SK-N-SH (cell line): ENCODE measurements at regions not wholly inside any gene's neighbourhood (a gene's known extent, or its start where the extent isn't known, plus 50 kb on each side); places are given as distances from the start of the nearest gene placed in this dataset.

Source experiments
- CTCF ChIA-PET: fragments of 300-600, 350-600 bp; formaldehyde crosslinking; extraction: SDS; loops from one replicate; lab custom pipeline; 2021; lab: Yijun Ruan, JAX
- POLR2A ChIA-PET: fragments of 350-600 bp; sonication (Branson Sonifier 250); formaldehyde crosslinking; extraction: SDS; loops from one replicate; lab custom pipeline; 2020; ENCODE audit warnings: antibody characterized with exemption, inconsistent platforms; lab: Yijun Ruan, JAX
- DNase-seq: peaks from one replicate; pipeline ENCODE4 v3.0.0; 2012
- H2AFZ ChIP-seq: fragments of 200-600 bp; sonication (generic); 2 replicates; pipeline ENCODE4 v1.8.1; 2016; ENCODE audit warnings: antibody characterized with exemption, mild to moderate bottlenecking, low read depth
- H3F3A ChIP-seq: fragments of 200-600 bp; sonication (generic); replicated peaks from 2 replicates; pipeline ENCODE3; 2016; ENCODE audit warnings: antibody characterized with exemption, mild to moderate bottlenecking; ENCODE audit not compliant: insufficient read depth
- H3K27ac ChIP-seq, 2 experiments: fragments of 200-500 bp in 1 of 2; fragments of 200-600 bp in 1 of 2; sonication (Bioruptor generic) in 1 of 2; sonication (generic), shearing (Covaris generic) in 1 of 2; 2 replicates each; pipeline versions ENCODE4 v1.5.1 to v1.6.1; 2014 to 2016; ENCODE audit warnings: low read depth in 2 of 2, inconsistent platforms in 1 of 2, low read length in 1 of 2, mild to moderate bottlenecking in 1 of 2, mixed read lengths in 1 of 2
- H3K27me3 ChIP-seq: fragments of 200-600 bp; sonication (generic), shearing (Covaris generic); 2 replicates; pipeline ENCODE4 v1.6.1; 2016; ENCODE audit warnings: mixed run types; ENCODE audit not compliant: insufficient read depth
- H3K36me3 ChIP-seq, 2 experiments: fragments of 200-500 bp in 1 of 2; fragments of 200-600 bp in 1 of 2; sonication (Bioruptor generic) in 1 of 2; sonication (generic) in 1 of 2; replicated peaks in 1 of 2; 2 replicates each; pipeline versions ENCODE3 to v1.5.1; 2014 to 2016; ENCODE audit warnings: low read length in 1 of 2, mild to moderate bottlenecking in 1 of 2; ENCODE audit not compliant: insufficient read depth in 2 of 2, control insufficient read depth in 1 of 2
- H3K4me1 ChIP-seq, 2 experiments: fragments of 200-500 bp in 1 of 2; fragments of 200-600 bp in 1 of 2; sonication (Bioruptor generic) in 1 of 2; sonication (generic), shearing (Covaris generic) in 1 of 2; 2 replicates each; pipeline versions ENCODE4 v1.5.1 to v1.6.1; 2014 to 2016; ENCODE audit warnings: low read depth in 1 of 2, low read length in 1 of 2, mixed run types in 1 of 2; ENCODE audit not compliant: insufficient read depth in 2 of 2, control insufficient read depth in 1 of 2
- H3K4me2 ChIP-seq: fragments of 200-600 bp; sonication (generic), shearing (Covaris generic); 2 replicates; pipeline ENCODE4 v1.6.1; 2017; ENCODE audit warnings: mixed run types
- H3K4me3 ChIP-seq, 2 experiments: fragments of 200-500 bp in 1 of 2; fragments of 200-600 bp in 1 of 2; sonication (Bioruptor generic) in 1 of 2; sonication (generic), shearing (Covaris generic) in 1 of 2; 2 replicates each; pipeline versions ENCODE4 v1.5.1 to v1.8.1; 2014 to 2016; ENCODE audit warnings: low read depth in 2 of 2, inconsistent platforms in 1 of 2, low read length in 1 of 2, mild to moderate bottlenecking in 1 of 2, mixed read lengths in 1 of 2, moderate library complexity in 1 of 2
- H3K79me2 ChIP-seq: fragments of 200-600 bp; sonication (generic); 2 replicates; pipeline ENCODE4 v1.8.1; 2017; ENCODE audit warnings: mild to moderate bottlenecking; ENCODE audit not compliant: insufficient read depth
- H3K9ac ChIP-seq: fragments of 200-600 bp; sonication (generic); 2 replicates; pipeline ENCODE4 v1.6.1; 2017; ENCODE audit warnings: mixed run types
- H3K9me2 ChIP-seq: fragments of 200-600 bp; sonication (generic); 2 replicates; pipeline ENCODE4 v1.6.1; 2017; ENCODE audit warnings: mixed run types
- H3K9me3 ChIP-seq: fragments of 200-600 bp; sonication (generic); 2 replicates; pipeline ENCODE4 v1.6.1; 2017; ENCODE audit warnings: mixed run types, mild to moderate bottlenecking, moderate library complexity
- H4K20me1 ChIP-seq: fragments of 200-600 bp; sonication (generic); 2 replicates; pipeline ENCODE4 v1.6.1; 2017; ENCODE audit warnings: mild to moderate bottlenecking, mixed run types; ENCODE audit not compliant: insufficient read depth
- CHD2 ChIP-seq: fragments of 150-350 bp; IDR thresholded peaks from 2 replicates; pipeline ENCODE4 v1.6.1; 2018; ENCODE audit warnings: low read length; ENCODE audit not compliant: partially characterized antibody
- CTCF ChIP-seq: fragments of 200-600 bp; sonication (generic); IDR thresholded peaks from 2 replicates; pipeline ENCODE4 v1.6.1; 2017; ENCODE audit warnings: antibody characterized with exemption, mild to moderate bottlenecking, moderate library complexity
- ELF1 ChIP-seq: IDR thresholded peaks from 2 replicates; pipeline ENCODE4 v1.4.0; 2012
- FOSL2 ChIP-seq: IDR thresholded peaks from 2 replicates; pipeline ENCODE4 v1.4.0; 2012; ENCODE audit warnings: low read depth, mild to moderate bottlenecking, moderate library complexity, borderline replicate concordance
- FOXJ3 ChIP-seq: sonication (generic); formaldehyde crosslinking; IDR thresholded peaks from 2 replicates; pipeline ENCODE4 v1.5.1; 2020; ENCODE audit warnings: mild to moderate bottlenecking, missing genetic modification reagents
- FOXM1 ChIP-seq: IDR thresholded peaks from 2 replicates; pipeline ENCODE4 v1.4.0; 2012; ENCODE audit warnings: low read depth, mild to moderate bottlenecking
- NFIC ChIP-seq: IDR thresholded peaks from 2 replicates; pipeline ENCODE4 v1.4.0; 2012; ENCODE audit warnings: borderline replicate concordance
- RFX5 ChIP-seq: IDR thresholded peaks from 2 replicates; pipeline ENCODE4 v1.6.1; 2012; ENCODE audit warnings: mild to moderate bottlenecking, improper control_type of control experiment, low read length
- RXRA ChIP-seq: IDR thresholded peaks from 2 replicates; pipeline ENCODE4 v1.4.0; 2012; ENCODE audit warnings: low read depth, mild to moderate bottlenecking, borderline replicate concordance
- SIN3A ChIP-seq: IDR thresholded peaks from 2 replicates; pipeline ENCODE4 v1.6.1; 2012; ENCODE audit warnings: low read depth, mild to moderate bottlenecking, low read length, moderate library complexity, borderline replicate concordance
- TAF1 ChIP-seq: IDR thresholded peaks from 2 replicates; pipeline ENCODE4 v1.6.1; 2012; ENCODE audit warnings: low read depth, mild to moderate bottlenecking, low read length, moderate library complexity, borderline replicate concordance
- TCF12 ChIP-seq: IDR thresholded peaks from 2 replicates; pipeline ENCODE4 v1.4.0; 2012
- TEAD4 ChIP-seq: IDR thresholded peaks from 2 replicates; pipeline ENCODE4 v1.4.0; 2012; ENCODE audit warnings: mild to moderate bottlenecking, borderline replicate concordance; ENCODE audit not compliant: insufficient read depth
- USF1 ChIP-seq: IDR thresholded peaks from 2 replicates; pipeline ENCODE4 v1.4.0; 2012; ENCODE audit warnings: low read depth, borderline replicate concordance
- USF2 ChIP-seq: fragments of 150-350 bp; IDR thresholded peaks from 2 replicates; pipeline ENCODE4 v1.6.1; 2017; ENCODE audit warnings: antibody characterized with exemption, low read length, low read depth, borderline replicate concordance
- YY1 ChIP-seq: IDR thresholded peaks from 2 replicates; pipeline ENCODE4 v1.4.0; 2012; ENCODE audit warnings: low read depth, mild to moderate bottlenecking
- ZBTB33 ChIP-seq: IDR thresholded peaks from 2 replicates; pipeline ENCODE4 v1.4.0; 2012; ENCODE audit warnings: low read depth, borderline replicate concordance
- WGBS: methylation state at CpG from one replicate; pipeline ENCODE4 v1.1.6; 2017; ENCODE audit warnings: low lambda C conversion rate; 5-methylcytosine and 5-hydroxymethylcytosine counted together
- TF ChIP-seq, protein P1 (sequence below): fragments of 150-350 bp; IDR thresholded peaks from 2 replicates; pipeline ENCODE4 v1.6.1; 2016; ENCODE audit warnings: mild to moderate bottlenecking, low read depth, low read length
- TF ChIP-seq, protein P2 (sequence below): IDR thresholded peaks from 2 replicates; pipeline ENCODE4 v1.4.0; 2012; ENCODE audit warnings: low read depth

DNA sequence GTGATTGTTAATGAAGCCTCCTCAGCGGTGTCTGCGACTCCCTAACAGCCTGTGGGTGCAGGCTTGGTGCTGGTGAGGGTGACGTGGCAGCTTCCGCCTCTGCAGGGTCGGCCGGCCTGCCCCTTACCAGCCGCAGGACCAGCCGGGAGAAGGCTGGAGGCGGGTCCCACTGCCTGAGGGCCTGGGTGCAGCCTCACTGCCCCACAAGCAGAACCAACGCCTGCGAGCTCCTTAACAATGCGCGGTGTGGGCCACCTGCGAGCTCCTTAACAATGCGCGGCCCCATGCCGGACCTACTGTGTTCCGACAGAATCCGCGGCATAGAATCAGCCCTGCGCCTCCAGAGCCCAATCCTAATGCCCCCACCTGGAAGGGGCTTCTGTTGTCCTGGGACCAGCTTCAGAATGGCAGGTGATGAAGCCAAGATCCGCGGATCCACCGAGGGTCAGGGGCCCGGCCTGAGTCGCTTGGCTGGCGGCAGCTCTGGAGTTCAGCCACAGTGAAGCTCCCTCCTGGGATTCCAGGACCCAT lies 54.4 kb upstream of the AJAP1 start:
- H2AFZ ChIP-seq = no peak overlapping the region
- TF ChIP-seq FOXJ3 (CRISPR knock-in tag) = no peak
- TF ChIP-seq YY1 = no peak
- no peak for TF ChIP-seq FOSL2
- POLR2A ChIA-PET = no interaction called here
- H3K9me2 ChIP-seq = no peaks in the 10 kb centered on the region
- H3F3A ChIP-seq = no peaks in the 10 kb centered on the region
- no peak overlapping the region for H3K9ac ChIP-seq
- DNase-seq = no peak
- no peak overlapping the region for H3K4me3 ChIP-seq
- H3K27me3 ChIP-seq = no peaks in the 10 kb centered on the region
- CTCF ChIA-PET = no interaction called here
- H3K79me2 ChIP-seq = no peaks in the 10 kb centered on the region
- no peaks in the 10 kb centered on the region for H3K9me3 ChIP-seq
- no peaks in the 10 kb centered on the region for H4K20me1 ChIP-seq
- no peaks in the 10 kb centered on the region for H3K36me3 ChIP-seq
- no peak overlapping the region for H3K4me2 ChIP-seq
- H3K4me1 ChIP-seq = no peaks in the 10 kb centered on the region
- no peak overlapping the region for H3K27ac ChIP-seq
- WGBS = 93% methylated on average over 3 of the region's 27 CpGs

GRCh38 chr1:4600615-4601460 lies 53.6 kb upstream of the AJAP1 start:
- no peaks in the 10 kb centered on the region for H3K27me3 ChIP-seq
- H3K4me1 ChIP-seq = no peaks in the 10 kb centered on the region
- no peaks in the 10 kb centered on the region for H3F3A ChIP-seq
- H3K79me2 ChIP-seq = no peaks in the 10 kb centered on the region
- no peak overlapping the region for H3K9ac ChIP-seq
- H3K4me2 ChIP-seq = no peak overlapping the region
- H2AFZ ChIP-seq = no peak overlapping the region
- TF ChIP-seq TEAD4 (no peak), TAF1 (no peak), RXRA (no peak), ZBTB33 (no peak), TCF12 (no peak), YY1 (no peak), NFIC (no peak), RFX5 (no peak), USF2 (no peak), CTCF (no peak), SIN3A (no peak), USF1 (no peak), FOXM1 (no peak), CHD2 (no peak), ELF1 (no peak)
- TF ChIP-seq, protein P1, sequence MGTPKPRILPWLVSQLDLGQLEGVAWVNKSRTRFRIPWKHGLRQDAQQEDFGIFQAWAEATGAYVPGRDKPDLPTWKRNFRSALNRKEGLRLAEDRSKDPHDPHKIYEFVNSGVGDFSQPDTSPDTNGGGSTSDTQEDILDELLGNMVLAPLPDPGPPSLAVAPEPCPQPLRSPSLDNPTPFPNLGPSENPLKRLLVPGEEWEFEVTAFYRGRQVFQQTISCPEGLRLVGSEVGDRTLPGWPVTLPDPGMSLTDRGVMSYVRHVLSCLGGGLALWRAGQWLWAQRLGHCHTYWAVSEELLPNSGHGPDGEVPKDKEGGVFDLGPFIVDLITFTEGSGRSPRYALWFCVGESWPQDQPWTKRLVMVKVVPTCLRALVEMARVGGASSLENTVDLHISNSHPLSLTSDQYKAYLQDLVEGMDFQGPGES = no peak
- TF ChIP-seq, protein P2, sequence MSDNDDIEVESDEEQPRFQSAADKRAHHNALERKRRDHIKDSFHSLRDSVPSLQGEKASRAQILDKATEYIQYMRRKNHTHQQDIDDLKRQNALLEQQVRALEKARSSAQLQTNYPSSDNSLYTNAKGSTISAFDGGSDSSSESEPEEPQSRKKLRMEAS = no peak
- TF ChIP-seq, all 33 proteins: peak for 0
- DNase-seq = no peak
- no peaks in the 10 kb centered on the region for H3K9me2 ChIP-seq
- H3K9me3 ChIP-seq = no peaks in the 10 kb centered on the region
- H3K4me3 ChIP-seq = no peak overlapping the region
- WGBS = 44% methylated on average over 11 of the region's 18 CpGs
- H3K27ac ChIP-seq = no peak overlapping the region
- H3K36me3 ChIP-seq = no peaks in the 10 kb centered on the region
- H4K20me1 ChIP-seq = no peaks in the 10 kb centered on the region
- POLR2A ChIA-PET = no interaction called here
- CTCF ChIA-PET = no interaction called here
